C4-2B (cell line): ENCODE measurements at regions not wholly inside any gene's neighbourhood (a gene's known extent, or its start where the extent isn't known, plus 50 kb on each side); places are given as distances from the start of the nearest gene placed in this dataset.

ENCODE experiments used
- ZFX ChIP-seq: fragments of 450-650 bp; IDR thresholded peaks from 2 replicates; pipeline ENCODE4 v1.6.1; 2017
- TF ChIP-seq, protein P1 (sequence below): fragments of 450-650 bp; conservative IDR thresholded peaks from 2 replicates; pipeline ENCODE4 v1.5.1; 2017; ENCODE audit warnings: mild to moderate bottlenecking

DNA sequence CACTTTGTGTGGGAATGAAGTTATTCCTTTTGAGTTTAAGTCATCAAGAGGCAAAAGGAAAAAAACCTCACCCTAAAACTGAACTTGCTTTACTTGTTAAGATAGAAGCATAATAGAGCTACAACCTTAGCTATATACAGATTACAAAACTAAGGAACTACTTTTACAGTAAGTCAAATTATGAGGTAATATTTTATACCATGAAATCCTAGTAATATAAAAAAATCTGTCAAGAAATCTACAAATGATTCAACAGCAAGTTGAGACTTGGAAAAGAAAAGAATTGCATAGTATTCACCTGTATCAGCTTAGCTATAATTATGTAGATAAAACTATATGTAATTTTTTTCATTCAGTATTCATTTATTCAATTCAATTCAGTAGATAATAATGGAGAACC, 335.3 kb downstream of the KLF5 start:
- TF ChIP-seq, protein P1, sequence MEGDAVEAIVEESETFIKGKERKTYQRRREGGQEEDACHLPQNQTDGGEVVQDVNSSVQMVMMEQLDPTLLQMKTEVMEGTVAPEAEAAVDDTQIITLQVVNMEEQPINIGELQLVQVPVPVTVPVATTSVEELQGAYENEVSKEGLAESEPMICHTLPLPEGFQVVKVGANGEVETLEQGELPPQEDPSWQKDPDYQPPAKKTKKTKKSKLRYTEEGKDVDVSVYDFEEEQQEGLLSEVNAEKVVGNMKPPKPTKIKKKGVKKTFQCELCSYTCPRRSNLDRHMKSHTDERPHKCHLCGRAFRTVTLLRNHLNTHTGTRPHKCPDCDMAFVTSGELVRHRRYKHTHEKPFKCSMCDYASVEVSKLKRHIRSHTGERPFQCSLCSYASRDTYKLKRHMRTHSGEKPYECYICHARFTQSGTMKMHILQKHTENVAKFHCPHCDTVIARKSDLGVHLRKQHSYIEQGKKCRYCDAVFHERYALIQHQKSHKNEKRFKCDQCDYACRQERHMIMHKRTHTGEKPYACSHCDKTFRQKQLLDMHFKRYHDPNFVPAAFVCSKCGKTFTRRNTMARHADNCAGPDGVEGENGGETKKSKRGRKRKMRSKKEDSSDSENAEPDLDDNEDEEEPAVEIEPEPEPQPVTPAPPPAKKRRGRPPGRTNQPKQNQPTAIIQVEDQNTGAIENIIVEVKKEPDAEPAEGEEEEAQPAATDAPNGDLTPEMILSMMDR, result no peak
- TF ChIP-seq ZFX, result no peak
